GM12873 (cell line): ENCODE measurements at regions not wholly inside any gene's neighbourhood (a gene's known extent, or its start where the extent isn't known, plus 50 kb on each side); places are given as distances from the start of the nearest gene placed in this dataset.

Experiments used
- CTCF ChIP-seq: IDR thresholded peaks from 2 replicates; pipeline ENCODE4 v1.5.1; 2012; ENCODE audit warnings: low read depth, mild to moderate bottlenecking, moderate library complexity, low read length, control low read depth; ENCODE audit not compliant: insufficient read depth; ENCODE audit errors: missing control alignments

GRCh38 chr4:130675266-130675665 lies 1579.3 kb downstream of the C4orf33 start:
- TF ChIP-seq CTCF, result no peak

- TF ChIP-seq CTCF, result no peak
Observed at GRCh38 chr4:130689181-130689580, 1593.2 kb downstream of the C4orf33 start.

GRCh38 chr4:130698251-130698650 lies 1602.3 kb downstream of the C4orf33 start:
- no peak for TF ChIP-seq CTCF

GRCh38 chr4:130699004-130699403 lies 1603.1 kb downstream of the C4orf33 start:
- no peak for TF ChIP-seq CTCF

- no peak for TF ChIP-seq CTCF
Observed at GRCh38 chr4:130703211-130703935, 1607.4 kb downstream of the C4orf33 start.

DNA sequence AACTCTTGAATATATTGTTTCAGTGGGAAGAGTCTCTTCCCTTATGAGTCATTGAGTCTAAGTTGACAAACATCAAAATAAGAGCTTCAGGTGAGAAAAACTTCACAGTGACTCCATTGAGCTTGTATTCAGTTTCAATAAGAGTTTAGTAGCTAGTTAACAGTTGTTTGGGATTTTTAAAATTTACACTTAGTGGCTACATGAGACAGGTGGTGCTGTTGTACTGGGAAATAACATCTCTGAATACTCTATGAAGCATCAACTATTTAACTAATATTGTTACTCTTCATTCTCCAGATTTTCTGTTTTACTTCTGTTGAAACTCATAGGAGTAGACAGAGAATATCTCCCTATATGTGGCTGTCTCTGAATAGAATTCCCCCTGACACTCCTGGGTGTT lies 1609.1 kb downstream of the C4orf33 start:
- TF ChIP-seq CTCF, result no peak

- TF ChIP-seq CTCF, result no peak
Observed at GRCh38 chr4:130712038-130712437, 1616.1 kb downstream of the C4orf33 start.
